GM18526 (cell line): ENCODE measurements at regions not wholly inside any gene's neighbourhood (a gene's known extent, or its start where the extent isn't known, plus 50 kb on each side); places are given as distances from the start of the nearest gene placed in this dataset.

Source experiments
- POLR2A ChIP-seq: IDR thresholded peaks from 3 replicates; pipeline ENCODE4 v1.6.1; 2011; ENCODE audit not compliant: insufficient read length; ENCODE audit errors: extremely low read depth

GRCh38 chr4:53925050-53925605, 139.3 kb downstream of the CHIC2 start:
- no peak for TF ChIP-seq POLR2A

- TF ChIP-seq POLR2A = no peak
These were observed 139.9 kb downstream of the CHIC2 start for GRCh38 chr4:53924333-53925049.

- no peak for TF ChIP-seq POLR2A
These were observed 140.5 kb downstream of the CHIC2 start for GRCh38 chr4:53923921-53924320.

- no peak for TF ChIP-seq POLR2A
These were observed 142.5 kb downstream of the CHIC2 start for GRCh38 chr4:53921856-53922255.

- TF ChIP-seq POLR2A = no peak
These were observed 143.5 kb downstream of the CHIC2 start for GRCh38 chr4:53920883-53921282.

- TF ChIP-seq POLR2A = no peak
These were observed 144.3 kb downstream of the CHIC2 start for GRCh38 chr4:53920116-53920515.

- no peak for TF ChIP-seq POLR2A
These were observed 144.9 kb downstream of the CHIC2 start for GRCh38 chr4:53919535-53919934.

- no peak for TF ChIP-seq POLR2A
These were observed 146.7 kb downstream of the CHIC2 start for GRCh38 chr4:53917729-53918128.

GRCh38 chr4:53916431-53916889, 147.9 kb downstream of the CHIC2 start:
- TF ChIP-seq POLR2A = no peak

- TF ChIP-seq POLR2A = no peak
These were observed 149.9 kb downstream of the CHIC2 start for GRCh38 chr4:53914313-53915016.

GRCh38 chr4:53913771-53914170, 150.6 kb downstream of the CHIC2 start:
- TF ChIP-seq POLR2A = no peak

- TF ChIP-seq POLR2A = no peak
These were observed 151.5 kb downstream of the CHIC2 start for GRCh38 chr4:53912766-53913497.

- TF ChIP-seq POLR2A = no peak
These were observed 155.7 kb downstream of the CHIC2 start for GRCh38 chr4:53908661-53909078.

GRCh38 chr4:53907772-53908171, 156.6 kb downstream of the CHIC2 start:
- TF ChIP-seq POLR2A = no peak

- no peak for TF ChIP-seq POLR2A
These were observed 157.7 kb downstream of the CHIC2 start for GRCh38 chr4:53906606-53907190.
